ENCODE measurements at regions not wholly inside any gene's neighbourhood (a gene's known extent, or its start where the extent isn't known, plus 50 kb on each side); places are given as distances from the start of the nearest gene placed in this dataset.

DNA sequence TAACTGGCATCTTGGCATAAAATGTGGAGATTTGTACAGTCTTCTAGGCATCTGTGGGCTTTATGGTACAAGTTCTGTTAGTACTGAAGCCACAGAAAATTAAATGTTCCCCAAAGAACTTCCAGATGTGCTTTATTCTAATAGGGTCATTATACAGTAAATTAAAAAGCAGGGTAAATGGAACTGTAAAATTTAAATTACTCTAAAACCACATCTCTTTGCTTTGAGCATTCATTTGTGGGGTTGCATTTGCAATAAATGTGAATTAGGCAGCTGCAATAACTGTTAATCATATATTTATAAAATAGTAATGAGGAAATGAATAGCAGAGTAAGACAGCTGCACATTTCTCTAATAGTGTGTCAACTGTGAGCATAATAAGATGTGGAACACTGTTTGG lies 151.5 kb downstream of the BUB3 start:
- H3K4me1 ChIP-seq (ENCODE audit: control insufficient read depth, insufficient read depth, low read length) = peaks cover 9% of the 10 kb centered on the region
- no peaks in the 10 kb centered on the region for H3K9me3 ChIP-seq (ENCODE audit: control insufficient read depth, low read length)
- H3K4me3 ChIP-seq (ENCODE audit: insufficient read depth, low read depth, low read length) = no peak overlapping the region
- H3K36me3 ChIP-seq (ENCODE audit: control insufficient read depth, insufficient read depth, low read length) = no peaks in the 10 kb centered on the region
- H3K27ac ChIP-seq (ENCODE audit: insufficient read depth, low read depth, low read length, poor library complexity, severe bottlenecking) = no peak overlapping the region
- no peaks in the 10 kb centered on the region for H3K27me3 ChIP-seq (ENCODE audit: control insufficient read depth, insufficient read depth, low read length, poor library complexity, severe bottlenecking)

DNA sequence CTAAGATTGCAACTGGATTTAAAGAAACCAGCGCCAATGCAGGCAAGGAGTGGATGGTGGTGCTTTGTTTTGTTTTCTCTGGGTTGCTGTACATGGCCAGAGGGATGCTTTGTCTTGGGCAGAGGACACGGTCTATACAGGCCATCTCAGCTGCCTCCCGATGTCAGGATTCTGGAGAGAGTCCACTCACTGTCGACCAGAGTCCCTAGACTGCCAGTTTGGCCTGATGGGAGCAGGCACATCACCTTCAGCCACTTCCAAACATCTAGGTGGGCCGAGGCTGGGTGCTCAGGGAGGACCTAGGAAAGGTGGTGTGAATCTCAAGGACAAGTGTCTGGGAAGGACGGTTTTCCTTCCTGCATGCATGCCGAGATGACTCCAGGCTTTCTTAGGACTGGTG lies 152.1 kb downstream of the BUB3 start:
- H3K4me3 ChIP-seq (ENCODE audit: insufficient read depth, low read depth, low read length) = no peak overlapping the region
- no peaks in the 10 kb centered on the region for H3K9me3 ChIP-seq (ENCODE audit: control insufficient read depth, low read length)
- H3K27me3 ChIP-seq (ENCODE audit: control insufficient read depth, insufficient read depth, low read length, poor library complexity, severe bottlenecking) = no peaks in the 10 kb centered on the region
- 94 to 96% methylated on average over 7 of the region's 7 CpGs for WGBS, 2 experiments
- peaks cover 9% of the 10 kb centered on the region for H3K4me1 ChIP-seq (ENCODE audit: control insufficient read depth, insufficient read depth, low read length)
- H3K27ac ChIP-seq (ENCODE audit: insufficient read depth, low read depth, low read length, poor library complexity, severe bottlenecking) = no peak overlapping the region
- H3K36me3 ChIP-seq (ENCODE audit: control insufficient read depth, insufficient read depth, low read length) = no peaks in the 10 kb centered on the region

DNA sequence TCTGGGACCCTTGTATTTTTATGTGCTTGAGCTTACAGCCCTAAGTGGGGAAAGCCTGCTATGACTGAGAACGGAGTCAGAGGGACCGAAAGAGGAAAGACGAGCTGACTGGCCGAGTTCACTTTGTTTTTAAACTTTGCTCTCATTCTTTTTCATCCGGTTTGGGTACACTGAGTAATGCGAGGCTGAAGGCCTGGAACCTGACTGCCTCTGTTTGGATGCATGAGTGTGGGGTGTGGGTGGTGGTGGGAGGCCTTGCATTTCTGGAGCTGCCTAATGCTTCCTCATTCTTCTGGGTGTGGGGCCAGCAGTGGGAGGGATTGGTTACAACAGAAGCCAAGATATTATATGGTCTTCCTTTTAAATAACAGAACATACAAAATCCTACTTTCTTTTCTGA lies 155.5 kb downstream of the BUB3 start:
- Histone ChIP-seq H3K9me3 (ENCODE audit: control insufficient read depth, low read length) (no peaks in the 10 kb centered on the region), H3K4me3 (ENCODE audit: insufficient read depth, low read depth, low read length) (no peak overlapping the region), H3K36me3 (ENCODE audit: control insufficient read depth, insufficient read depth, low read length) (no peaks in the 10 kb centered on the region), H3K27me3 (ENCODE audit: control insufficient read depth, insufficient read depth, low read length, poor library complexity, severe bottlenecking) (no peaks in the 10 kb centered on the region), H3K27ac (ENCODE audit: insufficient read depth, low read depth, low read length, poor library complexity, severe bottlenecking) (no peak overlapping the region), H3K4me1 (ENCODE audit: control insufficient read depth, insufficient read depth, low read length) (no peaks in the 10 kb centered on the region)
- WGBS, 2 experiments = 61 to 76% methylated on average over 6 of the region's 6 CpGs

DNA sequence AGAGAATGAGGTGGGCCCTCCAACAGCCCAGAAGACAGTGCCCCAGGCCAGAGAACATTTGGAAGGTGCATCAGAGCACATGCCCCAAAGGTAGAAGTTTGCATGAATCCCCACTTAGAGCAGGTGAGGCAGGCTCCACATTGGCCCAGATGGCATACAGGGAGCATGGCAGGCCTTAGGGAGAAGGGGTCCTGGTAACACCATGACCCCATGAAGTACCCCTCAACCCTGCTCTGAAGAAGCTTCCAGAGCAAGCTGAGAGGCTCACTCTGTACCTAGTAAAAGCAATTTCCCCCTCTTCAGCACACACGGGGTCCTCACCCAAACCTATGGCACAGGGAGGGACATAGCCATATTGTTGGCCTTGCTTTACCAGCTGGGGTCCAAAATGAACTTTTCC lies 162.6 kb downstream of the BUB3 start:
- Histone ChIP-seq H3K4me3 (ENCODE audit: insufficient read depth, low read depth, low read length) (no peak overlapping the region), H3K36me3 (ENCODE audit: control insufficient read depth, insufficient read depth, low read length) (no peaks in the 10 kb centered on the region), H3K27ac (ENCODE audit: insufficient read depth, low read depth, low read length, poor library complexity, severe bottlenecking) (no peak overlapping the region), H3K27me3 (ENCODE audit: control insufficient read depth, insufficient read depth, low read length, poor library complexity, severe bottlenecking) (no peaks in the 10 kb centered on the region), H3K4me1 (ENCODE audit: control insufficient read depth, insufficient read depth, low read length) (no peaks in the 10 kb centered on the region), H3K9me3 (ENCODE audit: control insufficient read depth, low read length) (no peaks in the 10 kb centered on the region)
- WGBS, 2 experiments = 97 to 100% methylated on average over 1 of the region's 1 CpG

DNA sequence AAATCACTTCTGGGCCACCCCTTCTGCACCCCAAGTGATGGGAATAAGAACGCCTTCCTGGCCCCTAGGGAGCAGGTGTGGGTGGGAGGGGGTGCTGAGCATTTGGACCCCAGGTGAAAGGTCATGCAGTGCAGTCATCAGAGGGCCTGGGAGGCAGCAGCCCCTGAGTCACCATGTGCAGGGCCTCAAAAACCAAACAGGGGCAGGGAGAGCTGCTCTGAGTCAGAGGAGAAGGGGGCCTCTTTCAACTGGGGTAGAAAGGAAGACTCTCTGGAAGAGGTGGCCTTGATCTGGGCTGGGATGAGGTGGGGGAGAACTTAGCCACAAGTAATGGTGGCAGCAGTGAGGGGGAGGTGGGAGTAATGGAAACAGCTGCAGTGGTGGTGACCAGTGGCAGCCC lies 164.3 kb downstream of the BUB3 start:
- no peaks in the 10 kb centered on the region for H3K36me3 ChIP-seq (ENCODE audit: control insufficient read depth, insufficient read depth, low read length)
- no peak overlapping the region for H3K27ac ChIP-seq (ENCODE audit: insufficient read depth, low read depth, low read length, poor library complexity, severe bottlenecking)
- H3K4me1 ChIP-seq (ENCODE audit: control insufficient read depth, insufficient read depth, low read length) = no peaks in the 10 kb centered on the region
- H3K27me3 ChIP-seq (ENCODE audit: control insufficient read depth, insufficient read depth, low read length, poor library complexity, severe bottlenecking) = no peaks in the 10 kb centered on the region
- no peak overlapping the region for H3K4me3 ChIP-seq (ENCODE audit: insufficient read depth, low read depth, low read length)
- no peaks in the 10 kb centered on the region for H3K9me3 ChIP-seq (ENCODE audit: control insufficient read depth, low read length)
- 89 to 95% methylated on average over 1 of the region's 1 CpG for WGBS, 2 experiments

DNA sequence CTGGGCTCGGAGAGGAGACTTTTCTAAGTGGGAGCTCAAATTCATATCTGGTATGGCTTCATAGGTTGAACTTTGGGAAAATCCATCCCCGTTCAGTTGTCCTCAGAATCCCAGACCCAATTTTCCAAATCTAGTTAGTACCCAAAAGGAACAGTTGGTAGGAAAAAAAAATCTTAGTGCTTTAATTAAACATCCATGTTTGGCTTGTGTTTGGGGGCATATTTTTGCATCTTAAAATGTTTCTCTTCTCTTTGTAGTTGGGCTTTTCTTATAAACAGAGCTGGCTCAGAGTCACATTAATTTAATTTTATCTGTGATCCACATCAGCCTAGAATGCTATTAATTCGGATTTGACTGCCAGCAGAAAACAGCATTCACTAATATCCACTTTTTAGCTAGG lies 165.9 kb downstream of the BUB3 start:
- no peaks in the 10 kb centered on the region for H3K4me1 ChIP-seq (ENCODE audit: control insufficient read depth, insufficient read depth, low read length)
- no peaks in the 10 kb centered on the region for H3K9me3 ChIP-seq (ENCODE audit: control insufficient read depth, low read length)
- H3K36me3 ChIP-seq (ENCODE audit: control insufficient read depth, insufficient read depth, low read length) = no peaks in the 10 kb centered on the region
- H3K27me3 ChIP-seq (ENCODE audit: control insufficient read depth, insufficient read depth, low read length, poor library complexity, severe bottlenecking) = no peaks in the 10 kb centered on the region
- no peak overlapping the region for H3K27ac ChIP-seq (ENCODE audit: insufficient read depth, low read depth, low read length, poor library complexity, severe bottlenecking)
- WGBS, 2 experiments = 94% methylated on average over 2 to 3 of the region's 3 CpGs
- no peak overlapping the region for H3K4me3 ChIP-seq (ENCODE audit: insufficient read depth, low read depth, low read length)

DNA sequence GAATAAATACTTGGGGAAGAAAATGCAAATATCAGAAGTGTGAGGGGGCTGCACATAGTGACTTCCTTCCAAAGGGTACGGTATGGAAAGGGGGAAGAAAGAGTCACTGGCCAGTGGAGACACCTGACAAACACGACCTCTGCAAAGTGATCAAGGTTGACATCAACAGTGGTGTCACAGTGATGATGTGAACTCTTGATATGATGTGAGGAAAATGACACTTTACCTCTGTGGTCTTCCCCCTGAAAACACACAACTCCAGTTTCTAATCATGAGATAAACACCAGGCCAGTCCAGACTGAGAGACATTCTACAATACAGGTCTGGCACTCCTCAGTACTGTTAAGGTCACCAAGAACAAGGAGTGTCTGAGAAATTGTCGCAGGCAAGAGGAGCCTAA lies 169.7 kb downstream of the BUB3 start:
- Histone ChIP-seq H3K4me3 (ENCODE audit: insufficient read depth, low read depth, low read length) (no peak overlapping the region), H3K36me3 (ENCODE audit: control insufficient read depth, insufficient read depth, low read length) (no peaks in the 10 kb centered on the region), H3K27me3 (ENCODE audit: control insufficient read depth, insufficient read depth, low read length, poor library complexity, severe bottlenecking) (no peaks in the 10 kb centered on the region), H3K9me3 (ENCODE audit: control insufficient read depth, low read length) (no peaks in the 10 kb centered on the region), H3K27ac (ENCODE audit: insufficient read depth, low read depth, low read length, poor library complexity, severe bottlenecking) (no peak overlapping the region), H3K4me1 (ENCODE audit: control insufficient read depth, insufficient read depth, low read length) (no peaks in the 10 kb centered on the region)
- 90 to 92% methylated on average over 3 of the region's 3 CpGs for WGBS, 2 experiments

DNA sequence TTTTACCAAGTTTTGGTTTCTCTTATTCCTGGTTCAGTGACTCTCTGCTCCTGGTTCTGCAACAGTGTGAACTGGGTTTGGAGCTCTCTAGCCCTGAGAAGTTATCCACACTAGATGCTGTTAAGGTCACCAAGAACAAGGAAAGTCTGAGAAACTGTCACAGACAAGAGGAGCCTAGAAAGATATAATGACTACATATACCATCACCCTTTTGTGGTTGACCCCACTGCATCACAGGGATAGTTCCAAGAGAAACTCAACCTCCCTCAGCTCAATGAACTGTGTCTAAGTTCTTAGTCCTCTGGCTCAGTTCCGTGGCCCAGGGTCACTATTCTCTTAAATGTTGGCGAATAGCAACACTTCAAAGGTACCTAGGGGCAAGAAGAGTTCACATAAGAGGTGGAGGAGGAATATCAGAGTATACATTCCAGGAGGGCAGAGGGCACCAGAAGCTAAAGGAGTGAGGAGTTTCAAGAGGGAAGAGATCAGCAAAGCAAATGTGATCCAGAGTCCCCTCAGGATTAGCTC lies 171.5 kb downstream of the BUB3 start:
- WGBS, 2 experiments = 96 to 97% methylated on average over 2 of the region's 2 CpGs
- Histone ChIP-seq H3K4me1 (ENCODE audit: control insufficient read depth, insufficient read depth, low read length) (no peaks in the 10 kb centered on the region), H3K27me3 (ENCODE audit: control insufficient read depth, insufficient read depth, low read length, poor library complexity, severe bottlenecking) (no peaks in the 10 kb centered on the region), H3K36me3 (ENCODE audit: control insufficient read depth, insufficient read depth, low read length) (no peaks in the 10 kb centered on the region), H3K9me3 (ENCODE audit: control insufficient read depth, low read length) (no peaks in the 10 kb centered on the region), H3K27ac (ENCODE audit: insufficient read depth, low read depth, low read length, poor library complexity, severe bottlenecking) (no peak overlapping the region), H3K4me3 (ENCODE audit: insufficient read depth, low read depth, low read length) (no peak overlapping the region)

DNA sequence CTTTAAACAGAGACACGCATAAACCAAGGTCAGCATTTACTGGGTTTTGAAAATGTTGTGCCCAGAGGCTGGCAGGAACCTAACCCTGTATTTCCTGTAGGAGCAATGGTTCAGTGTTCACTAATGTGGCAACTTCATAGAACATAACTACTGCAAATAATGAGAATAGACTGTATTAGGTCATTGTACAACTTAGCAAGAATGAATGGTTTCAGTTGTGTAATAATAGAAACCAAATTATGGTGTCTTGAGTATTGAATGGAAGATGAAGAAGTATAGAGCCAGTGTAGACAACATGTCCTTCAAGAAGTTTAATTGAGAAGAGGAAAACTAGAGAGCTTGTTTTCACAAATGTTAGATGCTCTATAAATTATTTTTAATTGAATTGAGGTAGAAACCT lies 172.5 kb downstream of the BUB3 start:
- H3K36me3 ChIP-seq (ENCODE audit: control insufficient read depth, insufficient read depth, low read length) = no peaks in the 10 kb centered on the region
- no peak overlapping the region for H3K4me3 ChIP-seq (ENCODE audit: insufficient read depth, low read depth, low read length)
- 88 to 93% methylated on average over 1 of the region's 1 CpG for WGBS, 2 experiments
- no peaks in the 10 kb centered on the region for H3K9me3 ChIP-seq (ENCODE audit: control insufficient read depth, low read length)
- H3K27ac ChIP-seq (ENCODE audit: insufficient read depth, low read depth, low read length, poor library complexity, severe bottlenecking) = no peak overlapping the region
- H3K27me3 ChIP-seq (ENCODE audit: control insufficient read depth, insufficient read depth, low read length, poor library complexity, severe bottlenecking) = no peaks in the 10 kb centered on the region
- no peaks in the 10 kb centered on the region for H3K4me1 ChIP-seq (ENCODE audit: control insufficient read depth, insufficient read depth, low read length)

DNA sequence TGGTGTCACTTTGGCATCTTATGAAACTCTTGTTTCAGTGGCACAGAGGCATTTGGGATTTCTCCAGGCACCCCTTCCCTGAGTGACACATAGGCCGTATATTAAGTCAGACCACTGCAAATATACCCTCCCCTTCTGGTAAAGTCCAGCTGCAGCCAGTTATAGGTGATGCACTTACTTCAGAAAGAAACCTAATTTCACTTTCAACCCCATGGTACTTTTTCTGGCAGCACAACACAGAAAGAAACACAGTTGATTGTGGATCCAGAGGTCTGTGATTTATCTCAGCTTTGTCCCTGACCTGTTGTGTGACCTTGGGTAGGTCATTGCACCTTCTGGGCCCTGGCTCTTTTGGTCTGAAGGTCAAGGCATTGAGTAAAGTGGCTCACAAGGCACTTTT lies 173.2 kb downstream of the BUB3 start:
- no peaks in the 10 kb centered on the region for H3K27me3 ChIP-seq (ENCODE audit: control insufficient read depth, insufficient read depth, low read length, poor library complexity, severe bottlenecking)
- no peaks in the 10 kb centered on the region for H3K36me3 ChIP-seq (ENCODE audit: control insufficient read depth, insufficient read depth, low read length)
- H3K4me3 ChIP-seq (ENCODE audit: insufficient read depth, low read depth, low read length) = no peak overlapping the region
- no peaks in the 10 kb centered on the region for H3K4me1 ChIP-seq (ENCODE audit: control insufficient read depth, insufficient read depth, low read length)
- no peak overlapping the region for H3K27ac ChIP-seq (ENCODE audit: insufficient read depth, low read depth, low read length, poor library complexity, severe bottlenecking)
- 95 to 100% methylated on average over 1 of the region's 1 CpG for whole genome bisulfite sequencing, 2 experiments
- H3K9me3 ChIP-seq (ENCODE audit: control insufficient read depth, low read length) = no peaks in the 10 kb centered on the region

DNA sequence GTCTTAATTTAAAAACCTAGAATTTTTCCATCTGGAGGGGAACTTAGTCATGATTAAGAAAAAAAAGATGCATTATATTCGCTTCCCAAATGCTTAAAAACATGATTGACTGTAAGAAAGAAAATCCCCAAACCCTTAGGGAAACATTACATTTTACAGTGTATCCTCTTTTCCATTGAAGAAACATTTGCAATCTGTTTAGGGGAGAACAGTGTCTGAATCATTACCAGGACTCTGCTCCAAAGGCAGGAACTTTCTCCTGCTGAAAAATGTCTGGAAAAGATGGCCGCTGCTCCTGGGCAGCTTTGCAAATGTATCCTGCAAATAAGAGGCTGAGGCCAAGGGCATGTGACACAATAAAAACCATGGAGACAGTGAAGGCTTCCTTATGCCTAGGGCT lies 173.7 kb downstream of the BUB3 start:
- H3K36me3 ChIP-seq (ENCODE audit: control insufficient read depth, insufficient read depth, low read length) = no peaks in the 10 kb centered on the region
- H3K27ac ChIP-seq (ENCODE audit: insufficient read depth, low read depth, low read length, poor library complexity, severe bottlenecking) = no peak overlapping the region
- 96 to 98% methylated on average over 1 to 2 of the region's 2 CpGs for WGBS, 2 experiments
- no peaks in the 10 kb centered on the region for H3K4me1 ChIP-seq (ENCODE audit: control insufficient read depth, insufficient read depth, low read length)
- no peaks in the 10 kb centered on the region for H3K9me3 ChIP-seq (ENCODE audit: control insufficient read depth, low read length)
- no peak overlapping the region for H3K4me3 ChIP-seq (ENCODE audit: insufficient read depth, low read depth, low read length)
- no peaks in the 10 kb centered on the region for H3K27me3 ChIP-seq (ENCODE audit: control insufficient read depth, insufficient read depth, low read length, poor library complexity, severe bottlenecking)
